ENCODE measurements at regions not wholly inside any gene's neighbourhood (a gene's known extent, or its start where the extent isn't known, plus 50 kb on each side); places are given as distances from the start of the nearest gene placed in this dataset.

DNA sequence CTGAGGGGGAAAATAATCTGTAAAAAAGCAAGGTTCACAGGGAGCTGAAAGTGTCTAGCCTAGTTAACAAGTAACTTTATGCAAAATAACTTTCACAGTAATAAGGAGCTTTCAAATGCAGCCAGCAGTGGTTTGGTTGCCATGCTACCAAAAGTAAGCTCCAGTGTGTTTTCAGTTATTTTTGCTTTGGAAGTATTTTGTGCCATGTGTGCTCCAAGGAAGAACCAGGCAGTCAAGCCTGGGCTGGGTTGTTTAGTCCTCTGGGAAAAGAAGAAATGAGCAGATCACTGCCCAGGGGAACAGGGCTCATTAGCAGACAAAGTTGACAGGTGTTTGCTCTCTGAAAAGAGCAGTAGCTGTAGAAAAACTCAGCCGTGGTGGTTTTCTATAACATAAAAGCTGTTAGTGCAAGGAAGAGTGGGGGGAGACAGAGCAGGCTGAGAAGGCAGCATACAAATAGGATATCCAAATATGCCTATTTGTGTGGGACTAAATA lies 92.8 kb upstream of the TMTC2 start:
- Histone ChIP-seq H3K79me2 (ENCODE audit: low read depth) (no peaks in the 10 kb centered on the region), H3K4me2 (no peak overlapping the region), H3F3A (ENCODE audit: insufficient read depth, low read depth) (no peaks in the 10 kb centered on the region), H3K9me2 (ENCODE audit: insufficient read depth) (no peaks in the 10 kb centered on the region), H3K4me1 (replicated peaks; ENCODE audit: insufficient read depth) (no peaks in the 10 kb centered on the region), H3K9me3 (ENCODE audit: insufficient read depth, low read depth) (no peaks in the 10 kb centered on the region), H4K20me1 (ENCODE audit: insufficient read depth) (no peaks in the 10 kb centered on the region), H3K27ac (no peak overlapping the region), H3K27me3 (ENCODE audit: insufficient read depth, low read depth) (no peaks in the 10 kb centered on the region), H2AFZ (no peak overlapping the region), H3K4me3 (no peak overlapping the region), H3K36me3 (ENCODE audit: low read depth) (no peaks in the 10 kb centered on the region)
- no peak for DNase-seq
- BruUV-seq (replicated peaks), result no TSS peak
- CTCF ChIA-PET, result no interaction called here
- POLR2A ChIA-PET (ENCODE audit: unreplicated experiment), result no interaction called here
- intact Hi-C loops (cut with micrococcal nuclease; ENCODE audit: unreplicated experiment), result no loop called here
- TF ChIP-seq, protein P1, sequence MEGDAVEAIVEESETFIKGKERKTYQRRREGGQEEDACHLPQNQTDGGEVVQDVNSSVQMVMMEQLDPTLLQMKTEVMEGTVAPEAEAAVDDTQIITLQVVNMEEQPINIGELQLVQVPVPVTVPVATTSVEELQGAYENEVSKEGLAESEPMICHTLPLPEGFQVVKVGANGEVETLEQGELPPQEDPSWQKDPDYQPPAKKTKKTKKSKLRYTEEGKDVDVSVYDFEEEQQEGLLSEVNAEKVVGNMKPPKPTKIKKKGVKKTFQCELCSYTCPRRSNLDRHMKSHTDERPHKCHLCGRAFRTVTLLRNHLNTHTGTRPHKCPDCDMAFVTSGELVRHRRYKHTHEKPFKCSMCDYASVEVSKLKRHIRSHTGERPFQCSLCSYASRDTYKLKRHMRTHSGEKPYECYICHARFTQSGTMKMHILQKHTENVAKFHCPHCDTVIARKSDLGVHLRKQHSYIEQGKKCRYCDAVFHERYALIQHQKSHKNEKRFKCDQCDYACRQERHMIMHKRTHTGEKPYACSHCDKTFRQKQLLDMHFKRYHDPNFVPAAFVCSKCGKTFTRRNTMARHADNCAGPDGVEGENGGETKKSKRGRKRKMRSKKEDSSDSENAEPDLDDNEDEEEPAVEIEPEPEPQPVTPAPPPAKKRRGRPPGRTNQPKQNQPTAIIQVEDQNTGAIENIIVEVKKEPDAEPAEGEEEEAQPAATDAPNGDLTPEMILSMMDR (conservative IDR thresholded peaks at IDR 0.05), result no peak
- TF ChIP-seq EZH2 (IDR thresholded peaks at IDR 0.05; ENCODE audit: low read depth), result no peak

DNA sequence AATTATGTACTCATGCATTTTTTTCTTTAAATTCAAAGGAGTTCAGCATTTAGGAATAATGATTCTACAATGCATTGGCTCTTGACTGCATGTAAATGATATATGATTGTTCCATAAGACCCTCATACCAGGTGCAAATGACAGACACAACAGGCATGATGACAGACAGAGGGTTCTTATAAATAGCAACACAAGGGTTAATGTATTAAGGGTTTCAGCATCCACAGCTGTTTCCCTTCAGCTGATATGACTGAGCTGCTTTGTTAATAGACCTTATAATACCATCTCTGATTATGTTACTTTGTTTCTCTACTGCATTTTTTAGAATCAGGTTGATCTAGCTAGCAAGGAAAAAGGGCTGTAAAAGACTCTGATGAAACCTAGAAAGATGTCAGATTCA lies 90.8 kb upstream of the TMTC2 start:
- no peak for DNase-seq
- no peaks in the 10 kb centered on the region for H3K27me3 ChIP-seq (ENCODE audit: insufficient read depth, low read depth)
- no peaks in the 10 kb centered on the region for H3K4me1 ChIP-seq (replicated peaks; ENCODE audit: insufficient read depth)
- H4K20me1 ChIP-seq (ENCODE audit: insufficient read depth), result no peaks in the 10 kb centered on the region
- no peaks in the 10 kb centered on the region for H3K36me3 ChIP-seq (ENCODE audit: low read depth)
- H3F3A ChIP-seq (ENCODE audit: insufficient read depth, low read depth), result no peaks in the 10 kb centered on the region
- H2AFZ ChIP-seq, result no peak overlapping the region
- H3K9me3 ChIP-seq (ENCODE audit: insufficient read depth, low read depth), result no peaks in the 10 kb centered on the region
- no peaks in the 10 kb centered on the region for H3K9me2 ChIP-seq (ENCODE audit: insufficient read depth)
- H3K4me3 ChIP-seq, result no peak overlapping the region
- POLR2A ChIA-PET (ENCODE audit: unreplicated experiment), result no interaction called here
- intact Hi-C loops (cut with micrococcal nuclease; ENCODE audit: unreplicated experiment), result no loop called here
- H3K27ac ChIP-seq, result no peak overlapping the region
- no TSS peak for BruUV-seq (replicated peaks)
- no peaks in the 10 kb centered on the region for H3K79me2 ChIP-seq (ENCODE audit: low read depth)
- TF ChIP-seq EZH2 (IDR thresholded peaks at IDR 0.05; ENCODE audit: low read depth), result no peak
- TF ChIP-seq, protein P1 (conservative IDR thresholded peaks at IDR 0.05), result no peak
- H3K4me2 ChIP-seq, result no peak overlapping the region
- CTCF ChIA-PET, result no interaction called here

DNA sequence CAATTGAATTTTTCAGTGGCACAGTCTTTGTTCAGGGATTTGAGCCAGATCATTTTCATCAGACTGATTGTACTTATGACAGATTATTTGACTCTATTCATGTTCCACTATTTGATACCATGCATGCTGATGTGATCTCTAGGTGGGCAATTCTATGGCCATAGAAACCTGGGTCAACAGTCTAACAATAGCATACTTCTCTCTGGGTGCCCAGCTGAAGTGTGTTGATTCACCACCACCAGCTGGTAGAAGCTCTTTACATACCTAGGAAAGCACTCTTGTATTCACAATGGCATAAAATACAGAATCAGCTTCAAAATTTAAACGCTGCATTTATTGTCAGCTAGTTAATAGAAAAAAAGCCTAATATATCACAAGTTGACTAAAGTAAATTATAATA lies 90.2 kb upstream of the TMTC2 start:
- H3K4me2 ChIP-seq, result no peak overlapping the region
- ChIA-PET POLR2A (ENCODE audit: unreplicated experiment) (no interaction called here), CTCF (no interaction called here)
- H3K27ac ChIP-seq, result no peak overlapping the region
- BruUV-seq (replicated peaks), result no TSS peak
- TF ChIP-seq, protein P1 (conservative IDR thresholded peaks at IDR 0.05), result no peak
- TF ChIP-seq EZH2 (IDR thresholded peaks at IDR 0.05; ENCODE audit: low read depth), result no peak
- no peaks in the 10 kb centered on the region for H4K20me1 ChIP-seq (ENCODE audit: insufficient read depth)
- no peak overlapping the region for H2AFZ ChIP-seq
- H3K4me3 ChIP-seq, result no peak overlapping the region
- no peaks in the 10 kb centered on the region for H3K9me2 ChIP-seq (ENCODE audit: insufficient read depth)
- H3K27me3 ChIP-seq (ENCODE audit: insufficient read depth, low read depth), result no peaks in the 10 kb centered on the region
- H3K4me1 ChIP-seq (replicated peaks; ENCODE audit: insufficient read depth), result no peaks in the 10 kb centered on the region
- H3F3A ChIP-seq (ENCODE audit: insufficient read depth, low read depth), result no peaks in the 10 kb centered on the region
- DNase-seq, result no peak
- H3K79me2 ChIP-seq (ENCODE audit: low read depth), result no peaks in the 10 kb centered on the region
- intact Hi-C loops (cut with micrococcal nuclease; ENCODE audit: unreplicated experiment), result no loop called here
- H3K9me3 ChIP-seq (ENCODE audit: insufficient read depth, low read depth), result no peaks in the 10 kb centered on the region
- no peaks in the 10 kb centered on the region for H3K36me3 ChIP-seq (ENCODE audit: low read depth)

Measured in PC-9 (cell line).